Liver (tissue), 8 donors: ENCODE measurements at regions not wholly inside any gene's neighbourhood (a gene's known extent, or its start where the extent isn't known, plus 50 kb on each side); places are given as distances from the start of the nearest gene placed in this dataset.

Experiments
- DNase-seq: peaks from one replicate; pipeline ENCODE4 v3.0.0-alpha.2; 2017; ENCODE audit warnings: low spot score
- H3K27ac ChIP-seq, 2 donors: one replicate each; pipeline ENCODE4 v1.7.0; 2013; ENCODE audit warnings: inconsistent platforms in 2 of 2, low read length in 2 of 2, control low read depth in 1 of 2, low read depth in 1 of 2, mild to moderate bottlenecking in 1 of 2
- H3K27me3 ChIP-seq, 4 donors: one replicate each; pipeline versions ENCODE4 v1.6.1 to v1.7.0; 2013; ENCODE audit warnings: low read length in 3 of 4, inconsistent platforms in 1 of 4, mild to moderate bottlenecking in 1 of 4, moderate library complexity in 1 of 4; ENCODE audit not compliant: control insufficient read depth in 4 of 4, insufficient read depth in 4 of 4
- H3K36me3 ChIP-seq, 4 donors: one replicate each; pipeline versions ENCODE4 v1.6.1 to v1.7.0; 2013; ENCODE audit warnings: low read length in 3 of 4, mild to moderate bottlenecking in 3 of 4, low read depth in 1 of 4, moderate library complexity in 1 of 4; ENCODE audit not compliant: control insufficient read depth in 4 of 4, insufficient read depth in 3 of 4
- H3K4me1 ChIP-seq, 4 donors: one replicate each; pipeline versions ENCODE4 v1.6.1 to v1.7.0; 2013; ENCODE audit warnings: low read length in 3 of 4, mild to moderate bottlenecking in 3 of 4, moderate library complexity in 1 of 4; ENCODE audit not compliant: control insufficient read depth in 4 of 4, insufficient read depth in 4 of 4
- H3K4me3 ChIP-seq, 3 donors: one replicate each; pipeline versions ENCODE4 v1.6.1 to v1.7.0; 2013; ENCODE audit warnings: low read length in 3 of 3, control low read depth in 1 of 3, low read depth in 1 of 3, mild to moderate bottlenecking in 1 of 3
- H3K9ac ChIP-seq, 2 donors: one replicate each; pipeline ENCODE4 v1.7.0; 2013; ENCODE audit warnings: low read length in 2 of 2, mild to moderate bottlenecking in 2 of 2, moderate library complexity in 2 of 2, control low read depth in 1 of 2, low read depth in 1 of 2
- H3K9me3 ChIP-seq, 4 donors: one replicate each; pipeline versions ENCODE4 v1.6.1 to v1.7.0; 2013; ENCODE audit warnings: low read length in 3 of 4; ENCODE audit not compliant: control insufficient read depth in 4 of 4
- ATF3 ChIP-seq: IDR thresholded peaks from 2 replicates; pipeline ENCODE4 v1.6.1; 2016; ENCODE audit warnings: antibody characterized with exemption
- CTCF ChIP-seq: fragments of 150-350 bp; IDR thresholded peaks from 2 replicates; pipeline ENCODE4 v1.5.1; 2017; ENCODE audit warnings: improper control_type of control experiment, low read depth, low read length; ENCODE audit not compliant: missing input control
- EGR1 ChIP-seq, 2 donors: IDR thresholded peaks; 2 replicates each; pipeline ENCODE4 v1.6.1; 2016 to 2018; ENCODE audit warnings: antibody characterized with exemption in 2 of 2, low read depth in 2 of 2
- FOXA1 ChIP-seq: IDR thresholded peaks from 2 replicates; pipeline ENCODE4 v1.6.1; 2016; ENCODE audit warnings: antibody characterized with exemption
- FOXA2 ChIP-seq: IDR thresholded peaks from 2 replicates; pipeline ENCODE4 v1.6.1; 2016; ENCODE audit warnings: antibody characterized with exemption
- GABPA ChIP-seq, 2 donors: IDR thresholded peaks in 1 of 2; conservative IDR thresholded peaks in 1 of 2; 2 replicates each; pipeline ENCODE4 v1.6.1; 2016; ENCODE audit warnings: antibody characterized with exemption in 2 of 2, mild to moderate bottlenecking in 1 of 2, moderate library complexity in 1 of 2
- HNF4A ChIP-seq, 2 donors: conservative IDR thresholded peaks; 2 replicates each; pipeline ENCODE4 v1.6.1; 2016; ENCODE audit warnings: antibody characterized with exemption in 2 of 2, mild to moderate bottlenecking in 2 of 2
- HNF4G ChIP-seq: IDR thresholded peaks from 2 replicates; pipeline ENCODE4 v1.6.1; 2016; ENCODE audit warnings: antibody characterized with exemption
- JUND ChIP-seq, 2 donors: IDR thresholded peaks; 2 replicates each; pipeline ENCODE4 v1.6.1; 2016; ENCODE audit warnings: antibody characterized with exemption in 2 of 2
- MAX ChIP-seq: IDR thresholded peaks from 2 replicates; pipeline ENCODE4 v1.6.1; 2016; ENCODE audit warnings: antibody characterized with exemption
- NR2F2 ChIP-seq: IDR thresholded peaks from 2 replicates; pipeline ENCODE4 v1.6.1; 2016; ENCODE audit warnings: antibody characterized with exemption
- RAD21 ChIP-seq, 2 donors: IDR thresholded peaks; 2 replicates each; pipeline ENCODE4 v1.6.1; 2016; ENCODE audit warnings: antibody characterized with exemption in 2 of 2, mild to moderate bottlenecking in 2 of 2
- REST ChIP-seq: IDR thresholded peaks from 2 replicates; pipeline ENCODE4 v1.6.1; 2016; ENCODE audit warnings: antibody characterized with exemption, mild to moderate bottlenecking
- RXRA ChIP-seq, 2 donors: IDR thresholded peaks; 2 replicates each; pipeline ENCODE4 v1.6.1; 2017 to 2018; ENCODE audit warnings: antibody characterized with exemption in 2 of 2, mild to moderate bottlenecking in 1 of 2
- SP1 ChIP-seq: IDR thresholded peaks from 2 replicates; pipeline ENCODE4 v1.6.1; 2018; ENCODE audit warnings: antibody characterized with exemption, mild to moderate bottlenecking
- TAF1 ChIP-seq: conservative IDR thresholded peaks from 2 replicates; pipeline ENCODE4 v1.6.1; 2016; ENCODE audit warnings: antibody characterized with exemption, mild to moderate bottlenecking
- YY1 ChIP-seq: IDR thresholded peaks from 2 replicates; pipeline ENCODE4 v1.6.1; 2016; ENCODE audit warnings: antibody characterized with exemption, mild to moderate bottlenecking
- ZBTB33 ChIP-seq: IDR thresholded peaks from 2 replicates; pipeline ENCODE4 v1.6.1; 2016; ENCODE audit warnings: antibody characterized with exemption
- WGBS: extraction: QIAGEN DNeasy Blood & Tissue Kit; methylation state at CpG from one replicate; pipeline ENCODE4 v1.1.7; 2013; 5-methylcytosine and 5-hydroxymethylcytosine counted together
- donor health status: healthy.
- donor health status: healthy.
- donor health status: healthy.
- donor health status: healthy.
- donor health status: healthy.

GRCh38 chr4:17038510-17039176 lies 140.2 kb upstream of the LDB2 start:
- Histone ChIP-seq H3K4me1 (no peaks in the 10 kb centered on the region), H3K9me3 (no peaks in the 10 kb centered on the region), H3K27ac (no peak overlapping the region), H3K36me3 (no peaks in the 10 kb centered on the region), H3K4me3 (no peak overlapping the region), H3K9ac (no peak overlapping the region), H3K27me3 (peaks cover 0 to 3% (median 0%) of the 10 kb centered on the region in 4 donors)
- TF ChIP-seq SP1 (no peak), TAF1 (no peak), FOXA2 (no peak), CTCF (no peak), HNF4A (conservative IDR thresholded peaks at IDR 0.05) (no peak), RXRA (IDR thresholded peaks at IDR 0.05) (no peak)
- 68% methylated on average over 7 of the region's 7 CpGs for WGBS
- no peak for DNase-seq

GRCh38 chr4:17033768-17034181 lies 135.3 kb upstream of the LDB2 start:
- Histone ChIP-seq H3K27me3 (peaks cover 0 to 4% (median 0%) of the 10 kb centered on the region in 4 donors), H3K4me3 (no peak overlapping the region), H3K9ac (no peak overlapping the region), H3K4me1 (no peaks in the 10 kb centered on the region), H3K27ac (no peak overlapping the region), H3K9me3 (no peaks in the 10 kb centered on the region), H3K36me3 (no peaks in the 10 kb centered on the region)
- TF ChIP-seq HNF4A (conservative IDR thresholded peaks at IDR 0.05) (no peak), NR2F2 (no peak), SP1 (no peak), RXRA (IDR thresholded peaks at IDR 0.05) (no peak), JUND (IDR thresholded peaks at IDR 0.05) (no peak), REST (no peak), FOXA2 (no peak), RAD21 (IDR thresholded peaks at IDR 0.05) (no peak), HNF4G (no peak), EGR1 (IDR thresholded peaks at IDR 0.05; ENCODE audit: low read depth in 2 of 2) (no peak), MAX (no peak), ZBTB33 (no peak), YY1 (no peak), CTCF (no peak), ATF3 (no peak), FOXA1 (no peak), GABPA (IDR thresholded peaks at IDR 0.05 in 1 of 2, conservative IDR thresholded peaks at IDR 0.05 in 1 of 2) (no peak), TAF1 (no peak)
- 74% methylated on average over 5 of the region's 5 CpGs for WGBS
- DNase-seq: no peak
